Lower leg skin (tissue), 4 donors: ENCODE measurements at regions not wholly inside any gene's neighbourhood (a gene's known extent, or its start where the extent isn't known, plus 50 kb on each side); places are given as distances from the start of the nearest gene placed in this dataset.

Experiments
- DNase-seq, 2 donors: peaks; one replicate each; pipeline ENCODE4 v3.0.0-alpha.2; 2019; ENCODE audit warnings: low spot score in 2 of 2
- H3K4me3 ChIP-seq: fragments of 200-600 bp; sonication (generic); 2 replicates; pipeline ENCODE4 v1.5.1; 2017; ENCODE audit warnings: mild to moderate bottlenecking, low read depth; ENCODE audit not compliant: poor library complexity, severe bottlenecking
- CTCF ChIP-seq, 3 donors: fragments of 450-650 bp; IDR thresholded peaks; one replicate each; pipeline ENCODE4 v1.5.1; 2016; ENCODE audit warnings: antibody characterized with exemption in 3 of 3, mild to moderate bottlenecking in 3 of 3, moderate library complexity in 2 of 3
- POLR2A ChIP-seq, 2 donors: fragments of 450-650 bp; IDR thresholded peaks; one replicate each; pipeline ENCODE4 v1.6.1; 2016 to 2017; ENCODE audit warnings: antibody characterized with exemption in 2 of 2, mild to moderate bottlenecking in 1 of 2, moderate library complexity in 1 of 2
- WGBS, 2 donors: methylation state at CpG; one replicate each; pipeline ENCODE4 v1.1.5; 2018; 5-methylcytosine and 5-hydroxymethylcytosine counted together
- intact Hi-C: fragments of 100-400 bp; cut with DNase I; formaldehyde crosslinking; loops from one replicate; pipeline ENCODE4 v1.15.0; 2023; ENCODE audit warnings: low total_unique reads

- 91 to 92% methylated on average over 10 of the region's 10 CpGs for WGBS, 2 donors
- intact Hi-C loops, result no loop called here
Observed at GRCh38 chr7:91767820-91768219, 112.7 kb downstream of the MTERF1 start.

GRCh38 chr7:91771394-91771793, 109.1 kb downstream of the MTERF1 start:
- intact Hi-C loops, result no loop called here
- no peak for TF ChIP-seq CTCF (IDR thresholded peaks at IDR 0.05)
- TF ChIP-seq POLR2A (IDR thresholded peaks at IDR 0.05), result no peak
- 23 to 30% methylated on average over 1 of the region's 1 CpG for WGBS, 2 donors
- DNase-seq, result no peak
- H3K4me3 ChIP-seq, result no peak overlapping the region

More at GRCh38 chr7:91767820-91768219, 112.7 kb downstream of the MTERF1 start:
- no peak for DNase-seq
- H3K4me3 ChIP-seq, result no peak overlapping the region
- TF ChIP-seq CTCF (IDR thresholded peaks at IDR 0.05), result no peak
- TF ChIP-seq POLR2A (IDR thresholded peaks at IDR 0.05), result no peak

- H3K4me3 ChIP-seq, result no peak overlapping the region
- 35 to 39% methylated on average over 4 of the region's 4 CpGs for WGBS, 2 donors
- DNase-seq, result no peak
- TF ChIP-seq POLR2A (IDR thresholded peaks at IDR 0.05) (no peak), CTCF (IDR thresholded peaks at IDR 0.05) (no peak)
- intact Hi-C loops, result no loop called here
Observed at GRCh38 chr7:91771921-91772815, 108.3 kb downstream of the MTERF1 start.

GRCh38 chr7:91776171-91776570, 104.3 kb downstream of the MTERF1 start:
- TF ChIP-seq CTCF (IDR thresholded peaks at IDR 0.05), result no peak
- TF ChIP-seq POLR2A (IDR thresholded peaks at IDR 0.05), result no peak
- no peak for DNase-seq
- H3K4me3 ChIP-seq, result no peak overlapping the region
- WGBS, 2 donors, result 63 to 73% methylated on average over 2 of the region's 2 CpGs
- intact Hi-C loops, result no loop called here

GRCh38 chr7:91777522-91777921, 103.0 kb downstream of the MTERF1 start:
- intact Hi-C loops, result no loop called here
- DNase-seq, result no peak
- TF ChIP-seq CTCF (IDR thresholded peaks at IDR 0.05), result no peak
- TF ChIP-seq POLR2A (IDR thresholded peaks at IDR 0.05), result no peak
- WGBS, 2 donors, result 86 to 88% methylated on average over 3 of the region's 3 CpGs
- H3K4me3 ChIP-seq, result no peak overlapping the region
